ENCODE measurements at regions not wholly inside any gene's neighbourhood (a gene's known extent, or its start where the extent isn't known, plus 50 kb on each side); places are given as distances from the start of the nearest gene placed in this dataset.
"Not testable (repeated sequence)": the region's sequence is repeated elsewhere in the genome, so short reads cannot be mapped to it uniquely, and the experiment has no call there.

DNA sequence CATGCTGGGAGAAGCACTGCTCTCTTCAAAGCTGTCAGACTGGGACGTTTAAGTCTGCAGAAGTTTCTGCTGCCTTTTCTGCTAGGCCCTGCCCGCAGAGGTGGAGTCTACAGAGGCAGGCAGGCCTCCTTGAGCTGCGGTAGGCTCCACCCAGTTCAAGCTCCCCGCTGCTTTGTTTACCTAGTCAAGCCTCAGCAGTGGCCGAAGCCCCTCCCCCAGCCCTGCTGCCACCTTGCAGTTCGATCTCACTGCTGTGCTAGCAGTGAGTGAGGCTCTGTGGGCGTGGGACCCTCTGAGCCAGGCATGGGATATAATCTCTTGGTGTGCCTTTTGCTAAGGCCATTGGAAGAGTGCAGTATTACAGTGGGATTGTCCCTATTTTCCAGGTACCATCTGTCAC, 1540.5 kb downstream of the MAT2B start:
- H3K27ac ChIP-seq (ENCODE audit: low read length); H3K4me2 ChIP-seq (ENCODE audit: low read length); H3F3A ChIP-seq (ENCODE audit: insufficient read depth, low read length, poor library complexity, severe bottlenecking); H3K4me3 ChIP-seq (ENCODE audit: low read length); H3K79me2 ChIP-seq (replicated peaks; ENCODE audit: insufficient read depth, low read length); H3K36me3 ChIP-seq (ENCODE audit: insufficient read depth, low read length); H3K9me3 ChIP-seq (ENCODE audit: low read length); H2AFZ ChIP-seq (ENCODE audit: low read depth, low read length); H3K9ac ChIP-seq (ENCODE audit: low read length); H3K27me3 ChIP-seq (ENCODE audit: insufficient read depth, low read depth, low read length); H3K9me2 ChIP-seq (ENCODE audit: insufficient read depth, low read length); H4K20me1 ChIP-seq (ENCODE audit: insufficient read depth): not testable (repeated sequence)

DNA sequence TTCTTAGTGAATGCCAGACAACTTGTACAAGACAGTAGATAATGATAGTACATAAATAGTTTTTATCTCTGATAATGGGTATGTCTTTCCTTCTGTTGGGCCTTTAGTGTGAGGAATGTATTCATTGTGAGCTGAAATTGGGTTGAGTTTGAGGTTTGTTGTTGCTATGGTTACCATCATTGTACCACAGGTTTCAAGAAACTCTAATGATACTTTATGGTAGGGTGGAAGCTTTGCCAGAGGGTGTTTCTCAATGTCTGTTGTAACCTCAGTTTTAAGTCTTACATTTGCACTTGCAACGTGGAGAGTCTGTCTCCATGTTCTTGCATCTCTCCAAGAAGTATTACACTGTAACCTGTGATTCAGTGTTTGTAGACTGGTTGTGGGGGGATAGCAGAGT, 1550.1 kb downstream of the MAT2B start:
- TF ChIP-seq EZH2 (IDR thresholded peaks at IDR 0.05; ENCODE audit: borderline replicate concordance, insufficient read depth, low read length, poor library complexity, severe bottlenecking): no peak
- no peak for TF ChIP-seq EP300 (conservative IDR thresholded peaks at IDR 0.05; ENCODE audit: poor library complexity, severe bottlenecking)
- no peak for TF ChIP-seq TAF1 (IDR thresholded peaks at IDR 0.05; ENCODE audit: low read depth)
- no peak for TF ChIP-seq RAD21 (conservative IDR thresholded peaks at IDR 0.05)
- TF ChIP-seq, protein P1, sequence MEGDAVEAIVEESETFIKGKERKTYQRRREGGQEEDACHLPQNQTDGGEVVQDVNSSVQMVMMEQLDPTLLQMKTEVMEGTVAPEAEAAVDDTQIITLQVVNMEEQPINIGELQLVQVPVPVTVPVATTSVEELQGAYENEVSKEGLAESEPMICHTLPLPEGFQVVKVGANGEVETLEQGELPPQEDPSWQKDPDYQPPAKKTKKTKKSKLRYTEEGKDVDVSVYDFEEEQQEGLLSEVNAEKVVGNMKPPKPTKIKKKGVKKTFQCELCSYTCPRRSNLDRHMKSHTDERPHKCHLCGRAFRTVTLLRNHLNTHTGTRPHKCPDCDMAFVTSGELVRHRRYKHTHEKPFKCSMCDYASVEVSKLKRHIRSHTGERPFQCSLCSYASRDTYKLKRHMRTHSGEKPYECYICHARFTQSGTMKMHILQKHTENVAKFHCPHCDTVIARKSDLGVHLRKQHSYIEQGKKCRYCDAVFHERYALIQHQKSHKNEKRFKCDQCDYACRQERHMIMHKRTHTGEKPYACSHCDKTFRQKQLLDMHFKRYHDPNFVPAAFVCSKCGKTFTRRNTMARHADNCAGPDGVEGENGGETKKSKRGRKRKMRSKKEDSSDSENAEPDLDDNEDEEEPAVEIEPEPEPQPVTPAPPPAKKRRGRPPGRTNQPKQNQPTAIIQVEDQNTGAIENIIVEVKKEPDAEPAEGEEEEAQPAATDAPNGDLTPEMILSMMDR (IDR thresholded peaks at IDR 0.05; ENCODE audit: poor library complexity, severe bottlenecking): no peak
- no peak for TF ChIP-seq SMC3 (conservative IDR thresholded peaks at IDR 0.05; ENCODE audit: poor library complexity)
- peak; percentile 21 for TF ChIP-seq POLR2AphosphoS5 (IDR thresholded peaks at IDR 0.05)
- TF ChIP-seq, protein P2, sequence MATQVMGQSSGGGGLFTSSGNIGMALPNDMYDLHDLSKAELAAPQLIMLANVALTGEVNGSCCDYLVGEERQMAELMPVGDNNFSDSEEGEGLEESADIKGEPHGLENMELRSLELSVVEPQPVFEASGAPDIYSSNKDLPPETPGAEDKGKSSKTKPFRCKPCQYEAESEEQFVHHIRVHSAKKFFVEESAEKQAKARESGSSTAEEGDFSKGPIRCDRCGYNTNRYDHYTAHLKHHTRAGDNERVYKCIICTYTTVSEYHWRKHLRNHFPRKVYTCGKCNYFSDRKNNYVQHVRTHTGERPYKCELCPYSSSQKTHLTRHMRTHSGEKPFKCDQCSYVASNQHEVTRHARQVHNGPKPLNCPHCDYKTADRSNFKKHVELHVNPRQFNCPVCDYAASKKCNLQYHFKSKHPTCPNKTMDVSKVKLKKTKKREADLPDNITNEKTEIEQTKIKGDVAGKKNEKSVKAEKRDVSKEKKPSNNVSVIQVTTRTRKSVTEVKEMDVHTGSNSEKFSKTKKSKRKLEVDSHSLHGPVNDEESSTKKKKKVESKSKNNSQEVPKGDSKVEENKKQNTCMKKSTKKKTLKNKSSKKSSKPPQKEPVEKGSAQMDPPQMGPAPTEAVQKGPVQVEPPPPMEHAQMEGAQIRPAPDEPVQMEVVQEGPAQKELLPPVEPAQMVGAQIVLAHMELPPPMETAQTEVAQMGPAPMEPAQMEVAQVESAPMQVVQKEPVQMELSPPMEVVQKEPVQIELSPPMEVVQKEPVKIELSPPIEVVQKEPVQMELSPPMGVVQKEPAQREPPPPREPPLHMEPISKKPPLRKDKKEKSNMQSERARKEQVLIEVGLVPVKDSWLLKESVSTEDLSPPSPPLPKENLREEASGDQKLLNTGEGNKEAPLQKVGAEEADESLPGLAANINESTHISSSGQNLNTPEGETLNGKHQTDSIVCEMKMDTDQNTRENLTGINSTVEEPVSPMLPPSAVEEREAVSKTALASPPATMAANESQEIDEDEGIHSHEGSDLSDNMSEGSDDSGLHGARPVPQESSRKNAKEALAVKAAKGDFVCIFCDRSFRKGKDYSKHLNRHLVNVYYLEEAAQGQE (IDR thresholded peaks at IDR 0.05; ENCODE audit: borderline replicate concordance): no peak
- no peak for TF ChIP-seq MXI1 (conservative IDR thresholded peaks at IDR 0.05; ENCODE audit: poor library complexity, severe bottlenecking)
- H4K20me1 ChIP-seq (ENCODE audit: insufficient read depth): no peaks in the 10 kb centered on the region
- no peak overlapping the region for H3K4me3 ChIP-seq (ENCODE audit: low read length)
- no peak overlapping the region for H3K27ac ChIP-seq (ENCODE audit: low read length)
- no peaks in the 10 kb centered on the region for H3K27me3 ChIP-seq (ENCODE audit: insufficient read depth, low read depth, low read length)
- no peak overlapping the region for H3K4me2 ChIP-seq (ENCODE audit: low read length)
- no peak overlapping the region for H2AFZ ChIP-seq (ENCODE audit: low read depth, low read length)
- no peaks in the 10 kb centered on the region for H3K79me2 ChIP-seq (replicated peaks; ENCODE audit: insufficient read depth, low read length)
- no peak overlapping the region for H3K9ac ChIP-seq (ENCODE audit: low read length)
- no peaks in the 10 kb centered on the region for H3F3A ChIP-seq (ENCODE audit: insufficient read depth, low read length, poor library complexity, severe bottlenecking)
- no peaks in the 10 kb centered on the region for H3K9me2 ChIP-seq (ENCODE audit: insufficient read depth, low read length)
- no peaks in the 10 kb centered on the region for H3K36me3 ChIP-seq (ENCODE audit: insufficient read depth, low read length)
- H3K9me3 ChIP-seq (ENCODE audit: low read length): no peaks in the 10 kb centered on the region

DNA sequence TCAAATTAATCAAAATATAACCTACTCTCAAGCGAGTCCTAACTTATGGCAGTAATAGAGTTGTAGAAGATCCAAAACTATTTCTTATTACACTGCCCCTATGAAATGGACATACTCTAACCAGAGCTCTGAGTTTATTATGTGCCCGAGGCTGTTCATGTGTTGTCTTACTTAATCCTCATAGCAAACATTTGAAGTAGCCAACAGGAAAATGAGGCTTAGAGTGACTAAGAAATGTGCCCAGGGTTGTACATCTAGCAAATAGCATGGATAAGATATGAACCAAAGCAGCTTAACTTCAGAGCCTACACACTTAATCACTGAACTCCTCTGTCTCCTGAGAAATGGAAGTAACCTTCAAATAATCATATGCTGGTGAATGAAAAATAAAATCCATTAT, 1551.7 kb downstream of the MAT2B start:
- H3K27me3 ChIP-seq (ENCODE audit: insufficient read depth, low read depth, low read length): no peaks in the 10 kb centered on the region
- H3K9me2 ChIP-seq (ENCODE audit: insufficient read depth, low read length): no peaks in the 10 kb centered on the region
- no peaks in the 10 kb centered on the region for H3F3A ChIP-seq (ENCODE audit: insufficient read depth, low read length, poor library complexity, severe bottlenecking)
- no peak for TF ChIP-seq POLR2AphosphoS5 (IDR thresholded peaks at IDR 0.05)
- H3K4me2 ChIP-seq (ENCODE audit: low read length): no peak overlapping the region
- no peaks in the 10 kb centered on the region for H4K20me1 ChIP-seq (ENCODE audit: insufficient read depth)
- H3K9me3 ChIP-seq (ENCODE audit: low read length): no peaks in the 10 kb centered on the region
- H3K9ac ChIP-seq (ENCODE audit: low read length): no peak overlapping the region
- no peak overlapping the region for H3K4me3 ChIP-seq (ENCODE audit: low read length)
- H2AFZ ChIP-seq (ENCODE audit: low read depth, low read length): no peak overlapping the region
- no peak overlapping the region for H3K27ac ChIP-seq (ENCODE audit: low read length)
- H3K36me3 ChIP-seq (ENCODE audit: insufficient read depth, low read length): no peaks in the 10 kb centered on the region
- no peaks in the 10 kb centered on the region for H3K79me2 ChIP-seq (replicated peaks; ENCODE audit: insufficient read depth, low read length)
